HG03565 (cell line): ENCODE measurements at regions not wholly inside any gene's neighbourhood (a gene's known extent, or its start where the extent isn't known, plus 50 kb on each side); places are given as distances from the start of the nearest gene placed in this dataset.
"Not testable (repeated sequence)": the region's sequence is repeated elsewhere in the genome, so short reads cannot be mapped to it uniquely, and the experiment has no call there.

Experiments
- ATAC-seq: cut with Tn5 transposase; IDR thresholded peaks from one replicate; pipeline ENCODE4 v1.9.1; 2021; ENCODE audit warnings: mild to moderate bottlenecking, moderate library complexity; ENCODE audit not compliant: unreplicated experiment

DNA sequence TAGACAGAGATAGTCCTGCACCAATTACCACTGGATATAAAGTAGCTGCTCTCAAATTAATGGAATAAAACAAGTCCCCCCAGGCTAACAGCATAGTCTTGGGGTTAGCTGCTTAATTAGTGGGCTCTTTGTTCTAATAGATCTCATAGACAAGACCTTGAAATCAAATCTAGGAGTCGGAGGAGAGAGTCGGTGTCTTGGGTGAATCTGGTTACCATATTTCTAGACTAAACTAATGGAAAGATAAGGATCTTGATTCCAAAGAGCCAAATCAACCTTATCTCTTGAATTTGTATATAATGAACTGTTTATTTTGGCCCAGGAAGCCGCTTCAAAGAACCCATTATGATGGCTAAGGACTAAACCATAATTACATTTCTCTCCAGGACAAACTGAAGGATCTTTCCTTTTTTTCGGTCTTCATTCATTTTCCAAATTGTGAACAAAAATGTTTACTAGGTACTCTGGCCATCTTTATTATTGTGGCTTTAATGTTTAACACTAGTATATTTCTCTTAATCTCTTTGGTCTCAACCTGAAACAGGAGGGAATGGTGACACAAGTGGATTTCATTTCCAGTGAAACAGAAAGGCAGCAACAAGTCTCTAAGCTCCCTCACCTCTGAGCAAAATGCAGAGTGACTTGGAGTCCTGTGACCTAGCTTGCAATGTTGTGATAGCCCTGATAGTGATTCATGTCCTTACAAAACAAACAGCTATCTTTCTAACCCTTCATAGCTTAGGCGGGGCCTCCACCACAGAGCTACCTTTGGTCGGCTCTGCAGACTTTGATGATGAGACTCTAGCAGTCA is 137.9 kb upstream of the PARD3B start:
- ATAC-seq: no peak

DNA sequence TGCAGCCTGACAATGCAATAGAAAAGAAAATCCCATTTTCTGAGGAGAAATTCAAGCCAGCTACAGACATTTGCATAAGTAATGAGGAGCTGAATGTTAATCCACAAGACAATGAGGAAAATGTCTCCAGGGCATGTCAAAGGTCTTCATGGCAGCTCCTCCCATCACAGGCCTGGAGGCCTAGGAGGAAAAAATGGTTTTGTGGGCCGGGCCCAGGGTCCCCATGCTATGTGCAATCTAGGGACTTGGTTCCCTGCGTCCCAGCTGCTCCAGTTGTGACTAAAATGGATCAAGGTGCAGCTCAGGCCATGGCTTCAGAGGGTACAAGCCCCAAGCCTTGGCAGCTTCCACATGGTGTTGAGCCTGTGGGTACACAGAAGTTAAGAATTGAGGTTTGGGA is 132.5 kb upstream of the PARD3B start:
- ATAC-seq: not testable (repeated sequence)

DNA sequence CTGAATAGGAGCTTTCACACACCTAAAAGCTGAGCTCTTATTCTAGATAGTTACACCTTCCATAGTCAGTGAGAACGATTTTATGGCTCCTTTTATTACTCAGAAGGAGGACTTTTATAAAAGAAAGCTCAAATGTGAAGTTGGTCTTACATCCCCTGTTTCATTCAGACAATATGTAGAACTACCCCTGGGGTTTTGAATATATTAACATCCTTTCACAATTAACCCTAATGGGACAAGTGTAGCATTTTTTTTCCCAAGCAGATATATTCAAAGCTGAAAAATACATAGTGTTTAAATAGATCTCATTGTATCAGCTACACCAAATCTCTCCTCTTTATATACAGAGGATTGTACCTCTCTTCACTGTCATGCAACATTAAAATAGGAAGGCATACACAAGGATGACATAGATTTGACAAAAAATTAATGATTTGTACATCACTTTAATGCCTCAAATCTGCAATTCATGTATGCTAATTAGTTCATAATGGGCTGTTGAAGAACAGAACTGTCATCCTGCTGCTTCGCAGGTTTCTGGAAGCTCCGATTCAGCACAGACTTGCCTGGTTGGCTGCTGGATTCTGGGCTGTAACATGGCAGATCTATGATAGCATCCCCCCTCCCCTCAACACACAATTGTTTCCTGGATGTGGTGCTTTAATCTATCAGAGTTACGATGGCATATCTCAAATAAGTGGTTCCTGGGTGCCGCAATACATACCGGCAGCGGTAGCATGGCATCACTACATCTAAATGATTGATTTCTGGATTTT is 129.7 kb upstream of the PARD3B start:
- ATAC-seq: no peak

DNA sequence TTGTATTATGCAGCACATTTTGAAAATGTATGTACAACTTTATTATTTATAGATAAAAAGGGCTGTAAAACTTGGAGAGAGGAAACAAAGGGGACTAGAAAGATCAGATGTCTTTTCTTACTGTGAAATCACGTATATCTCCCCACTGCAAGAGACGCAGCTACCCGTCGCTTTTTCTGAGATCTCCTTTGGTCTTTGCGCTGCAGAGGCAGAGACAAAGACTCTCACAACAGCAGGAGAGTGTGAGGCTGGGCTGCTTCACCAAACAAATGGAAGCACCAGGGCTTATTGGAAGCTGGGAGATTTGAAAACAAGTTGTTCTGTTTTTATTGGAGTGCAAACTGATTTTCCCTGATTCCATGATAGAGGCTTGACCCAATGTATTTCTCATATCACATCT is 129.0 kb upstream of the PARD3B start:
- no peak for ATAC-seq

DNA sequence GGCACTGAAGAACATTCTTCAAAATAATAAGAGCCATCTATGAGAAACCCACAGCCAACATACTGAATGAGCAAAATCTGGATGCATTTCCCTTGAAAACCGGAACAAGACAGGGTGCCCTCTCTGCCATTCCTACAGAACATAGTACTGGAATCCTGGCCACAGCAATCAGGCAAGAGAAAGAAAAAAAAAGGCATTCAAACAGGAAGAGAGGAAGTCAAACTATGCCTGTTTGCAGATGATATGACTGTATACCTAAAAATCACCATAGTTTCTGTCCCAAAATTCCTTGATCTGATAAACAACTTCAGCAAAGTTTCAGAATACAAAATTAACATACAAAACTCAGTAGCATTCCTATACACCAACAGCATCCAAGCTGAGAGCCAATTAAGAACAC is 119.5 kb upstream of the PARD3B start:
- no peak for ATAC-seq

DNA sequence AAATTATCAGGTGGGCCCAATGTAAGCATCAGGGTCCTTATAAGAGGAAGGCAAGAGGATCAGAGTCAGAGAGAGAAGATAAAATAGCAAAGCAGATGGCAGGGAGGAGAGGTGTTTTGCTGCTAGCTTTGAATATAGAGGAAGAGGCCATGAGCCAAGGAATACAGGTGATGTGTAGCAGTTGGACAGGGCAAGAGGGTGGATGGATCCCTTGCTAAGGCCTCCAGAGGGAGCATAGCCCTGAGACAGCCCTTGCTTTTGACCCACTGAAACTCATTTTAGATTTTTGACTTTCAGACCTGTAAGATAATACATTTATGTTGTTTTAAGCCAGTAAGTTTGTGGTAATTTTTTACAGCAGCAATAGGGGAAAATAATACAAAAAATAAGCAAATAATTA is 116.6 kb upstream of the PARD3B start:
- no peak for ATAC-seq

DNA sequence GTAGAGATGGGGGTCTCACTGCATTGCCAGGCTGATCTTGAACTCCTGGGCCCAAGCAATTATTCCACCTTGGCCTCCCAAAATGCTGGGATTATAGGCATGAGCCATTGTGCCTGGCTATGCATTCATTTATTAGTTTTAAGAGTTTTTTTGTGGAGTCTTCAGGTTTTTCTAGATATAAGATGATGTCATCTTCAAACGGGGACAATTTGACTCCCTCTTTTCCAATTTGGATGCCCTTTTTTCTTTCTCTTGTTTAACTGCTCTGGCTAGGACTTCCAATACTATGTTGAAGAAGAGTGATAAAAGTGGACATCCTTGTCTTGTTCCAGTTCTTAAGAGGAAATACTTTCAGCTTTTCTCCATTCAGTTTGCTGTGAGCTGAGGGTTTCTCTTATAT is 113.7 kb upstream of the PARD3B start:
- ATAC-seq: no peak

DNA sequence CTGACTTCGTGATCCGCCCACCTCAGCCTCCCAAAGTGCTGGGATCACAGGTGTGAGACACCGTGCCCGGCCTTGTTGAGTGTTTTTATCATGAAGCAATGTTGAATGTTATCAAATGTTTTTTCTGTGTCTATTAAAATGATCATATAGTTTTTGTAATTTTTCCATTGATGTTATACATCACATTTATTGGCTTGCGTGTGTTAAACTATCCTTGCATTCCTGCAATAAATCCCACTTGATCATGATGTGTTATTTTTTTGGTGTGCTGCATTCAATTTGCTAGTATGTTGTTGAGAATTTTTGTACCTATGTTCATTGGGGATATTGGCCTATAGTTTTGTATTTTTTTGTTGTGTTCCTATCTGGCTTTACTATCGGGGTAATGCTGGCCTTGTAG is 113.1 kb upstream of the PARD3B start:
- no peak for ATAC-seq

DNA sequence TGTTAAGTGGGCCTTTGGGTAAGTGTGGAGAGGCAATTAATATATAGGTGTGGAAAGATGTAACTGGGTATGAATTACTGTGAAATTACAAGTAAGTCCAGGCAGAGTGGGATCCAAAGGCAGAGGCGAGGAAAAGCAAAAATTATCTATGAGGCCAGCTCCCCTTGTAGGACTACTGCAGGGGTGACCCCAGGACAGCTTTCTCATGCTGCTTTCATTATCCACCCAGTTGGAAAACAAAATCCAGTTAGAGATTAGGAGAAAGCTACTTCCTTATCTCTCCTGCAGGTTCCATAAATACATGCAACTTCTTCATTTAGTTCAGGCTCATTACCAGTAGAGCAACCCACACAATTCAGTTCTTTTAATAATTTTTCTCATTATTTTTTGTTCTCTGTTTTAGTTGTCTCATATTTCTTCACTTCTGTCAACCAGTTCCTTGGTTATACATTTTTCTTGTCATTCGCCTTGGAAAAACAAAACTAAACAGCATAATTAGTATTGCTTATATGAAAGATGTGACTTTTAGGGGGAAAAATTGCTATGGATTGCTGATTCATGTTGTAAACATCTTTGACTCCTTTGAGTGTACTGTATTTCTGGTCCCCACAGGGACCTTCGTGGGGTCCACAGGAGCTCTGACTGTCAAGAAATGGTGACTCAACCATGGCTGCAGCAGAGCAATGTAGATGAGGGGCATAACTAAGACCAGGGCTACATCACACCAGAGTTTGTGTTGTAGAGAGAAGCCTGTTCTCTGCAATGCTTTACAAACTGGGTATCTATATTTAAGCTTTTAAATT is 110.4 kb upstream of the PARD3B start:
- ATAC-seq: no peak

DNA sequence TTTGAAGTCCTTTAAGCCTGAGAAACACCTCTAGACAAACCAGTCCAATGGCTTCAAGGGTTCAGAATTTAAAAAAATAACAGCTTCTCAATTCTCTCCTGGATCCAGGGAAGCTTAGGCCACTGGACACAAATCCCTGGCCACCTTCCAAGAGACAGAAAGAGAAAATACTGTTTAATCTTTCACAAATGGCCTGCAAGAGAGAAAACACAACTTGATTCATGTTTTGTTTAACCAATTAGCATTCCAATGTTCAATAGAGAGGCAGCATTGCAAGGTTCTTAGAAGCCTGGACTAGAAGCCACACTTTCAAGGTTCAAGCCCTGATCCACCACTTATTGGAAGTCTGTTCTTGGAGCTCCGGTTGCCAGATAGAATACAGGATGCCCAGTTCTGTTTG is 109.0 kb upstream of the PARD3B start:
- ATAC-seq: no peak

DNA sequence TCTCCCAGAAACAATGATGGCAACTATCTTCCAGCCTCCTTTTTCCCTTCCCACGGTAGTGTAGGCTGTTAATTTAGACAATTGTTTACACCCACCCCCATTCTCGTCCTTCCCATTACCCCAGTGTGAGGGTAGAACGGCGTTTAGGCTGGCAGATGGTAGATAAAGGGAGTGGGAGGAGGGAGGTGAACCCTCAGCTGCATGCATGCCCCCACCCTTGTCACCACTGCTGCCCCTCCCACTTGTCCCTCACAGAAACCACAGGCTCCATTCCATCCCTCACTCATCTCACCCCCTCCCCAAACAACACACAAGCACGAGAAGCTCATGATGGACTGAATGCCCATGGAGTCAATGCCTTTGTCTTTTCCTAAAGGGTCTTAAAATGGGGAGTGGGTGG is 107.9 kb upstream of the PARD3B start:
- no peak for ATAC-seq

DNA sequence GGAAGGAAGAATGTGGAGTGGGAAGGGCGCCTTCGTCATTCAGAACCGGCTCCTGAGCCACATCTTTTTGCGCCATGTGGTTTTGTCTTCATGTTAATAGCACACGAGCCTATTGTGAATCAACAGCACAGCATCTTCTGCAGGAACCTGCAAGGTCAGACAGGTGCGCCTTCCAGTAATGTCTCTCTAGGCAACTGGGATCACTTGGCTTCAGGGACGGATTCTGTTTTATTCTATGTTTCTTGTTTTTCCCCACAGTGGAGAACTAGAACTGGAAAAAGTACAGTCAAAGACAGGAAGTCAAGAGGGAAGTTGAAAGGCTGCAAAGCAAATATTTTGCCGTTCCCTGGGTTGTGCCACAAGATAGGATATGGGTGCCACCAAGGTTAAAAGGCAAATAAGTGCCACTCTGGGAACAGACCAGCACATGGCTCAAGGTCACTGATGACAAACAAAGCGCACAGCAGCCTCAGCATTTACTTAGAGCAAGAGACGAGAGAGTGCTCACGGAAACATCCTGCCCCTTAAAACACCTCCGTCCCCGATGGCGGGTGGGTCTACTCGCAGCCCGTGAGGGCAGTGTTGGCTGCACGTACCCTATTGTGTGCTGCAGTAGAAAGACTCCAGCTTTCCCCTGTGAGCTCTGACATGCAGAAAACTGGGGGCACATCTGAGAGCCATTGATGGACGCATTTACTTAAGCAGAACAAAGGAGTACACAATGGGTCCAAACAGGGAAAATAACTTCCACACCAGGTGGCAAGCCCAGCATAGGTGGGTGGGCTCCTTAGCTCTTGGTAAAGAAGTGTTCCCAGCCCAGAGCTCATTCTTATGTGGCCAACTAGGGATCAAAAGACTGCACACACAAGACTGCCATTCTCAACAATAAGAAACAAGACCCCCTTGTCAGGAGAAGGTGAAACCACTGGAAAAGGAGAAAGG is 107.2 kb upstream of the PARD3B start:
- no peak for ATAC-seq

DNA sequence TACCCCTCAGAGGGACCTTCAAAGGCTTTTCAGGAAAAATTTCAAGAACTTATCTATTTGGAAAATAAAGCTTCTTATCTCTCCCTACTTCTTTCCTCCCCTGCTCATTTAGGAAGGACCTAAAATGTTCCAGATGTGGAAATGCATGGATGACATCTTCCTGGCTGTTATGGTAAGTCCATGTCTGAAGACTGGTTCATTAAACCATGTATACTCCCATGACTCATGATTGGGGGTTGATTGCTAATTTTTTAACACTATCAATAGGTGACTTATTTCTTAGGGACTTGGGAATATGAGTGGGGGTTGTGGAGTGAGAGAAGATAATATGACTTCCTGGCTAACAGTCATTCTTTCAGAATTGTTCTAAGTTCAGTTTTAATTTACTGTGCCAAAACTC is 104.0 kb upstream of the PARD3B start:
- no peak for ATAC-seq

DNA sequence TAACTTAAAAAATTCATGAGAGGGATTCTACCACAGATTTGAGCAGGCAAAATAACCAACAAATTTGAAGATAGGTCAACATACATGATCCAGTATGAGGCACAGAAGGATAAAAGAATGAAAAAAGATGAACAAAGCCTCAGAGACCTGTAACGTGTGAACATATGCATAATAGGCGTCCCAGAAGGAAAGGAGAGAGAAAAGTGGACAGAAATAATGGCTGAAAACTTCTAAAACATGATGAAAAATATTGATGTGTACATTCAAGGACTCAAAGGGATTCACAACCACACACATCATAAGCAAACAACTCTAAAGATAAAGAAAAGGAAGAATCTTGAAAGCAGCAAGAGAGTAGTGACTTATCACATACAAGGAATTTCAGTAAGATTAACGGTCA is 100.1 kb upstream of the PARD3B start:
- no peak for ATAC-seq

DNA sequence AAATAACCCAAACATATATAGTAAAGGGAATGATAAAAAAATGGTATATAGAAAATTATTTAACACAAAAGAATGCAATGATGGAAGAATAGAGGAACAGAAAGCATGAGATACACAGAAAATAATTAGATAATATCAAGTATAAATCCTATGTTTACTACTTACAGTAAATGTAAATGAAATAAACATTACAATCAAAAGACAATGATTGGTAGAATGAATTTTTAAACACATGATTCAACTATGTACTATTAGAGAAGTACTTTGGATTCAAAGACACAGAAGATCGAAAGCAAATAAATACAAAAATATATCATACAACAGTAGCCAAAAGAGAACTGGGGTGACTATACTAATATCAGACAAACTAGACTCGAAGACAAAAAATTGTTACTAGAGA is 97.6 kb upstream of the PARD3B start:
- no peak for ATAC-seq

DNA sequence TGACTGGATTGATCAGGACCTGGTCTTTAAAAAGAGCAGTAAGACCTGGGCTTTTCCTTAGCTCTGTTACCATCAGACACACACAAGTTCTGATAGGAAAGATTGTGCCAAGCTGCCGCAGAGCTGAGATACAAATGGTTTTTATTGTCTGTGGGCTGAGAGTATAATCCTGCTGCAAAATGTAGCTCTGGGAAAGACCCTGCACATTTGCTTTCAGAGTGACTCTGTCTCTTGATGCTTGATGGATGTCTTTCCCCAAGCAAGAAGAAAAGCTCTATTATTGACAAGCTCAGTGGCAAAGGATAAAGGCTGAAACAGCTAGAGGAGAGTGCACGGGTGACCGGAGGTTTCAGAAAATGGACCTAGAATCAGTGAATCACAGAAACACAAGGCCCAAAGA is 95.3 kb upstream of the PARD3B start:
- no peak for ATAC-seq

DNA sequence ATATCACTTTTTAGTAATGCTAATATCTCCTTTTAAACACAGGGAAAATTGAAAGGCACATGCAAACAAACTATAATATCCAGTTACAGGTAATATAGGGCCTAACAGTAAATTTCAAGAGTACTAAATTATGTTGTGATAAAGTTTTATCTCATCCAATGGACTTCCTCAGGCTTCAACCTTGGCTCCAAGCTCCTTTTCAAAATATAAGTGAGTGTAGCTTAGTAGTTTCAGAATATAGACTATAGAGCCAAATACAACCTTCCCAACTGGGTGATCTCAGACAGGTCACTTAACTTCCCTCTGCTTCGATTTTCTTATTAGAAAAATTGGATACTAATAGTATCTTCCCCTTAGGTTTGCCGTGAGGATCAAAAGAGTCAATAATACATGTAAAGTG is 93.5 kb upstream of the PARD3B start:
- no peak for ATAC-seq

DNA sequence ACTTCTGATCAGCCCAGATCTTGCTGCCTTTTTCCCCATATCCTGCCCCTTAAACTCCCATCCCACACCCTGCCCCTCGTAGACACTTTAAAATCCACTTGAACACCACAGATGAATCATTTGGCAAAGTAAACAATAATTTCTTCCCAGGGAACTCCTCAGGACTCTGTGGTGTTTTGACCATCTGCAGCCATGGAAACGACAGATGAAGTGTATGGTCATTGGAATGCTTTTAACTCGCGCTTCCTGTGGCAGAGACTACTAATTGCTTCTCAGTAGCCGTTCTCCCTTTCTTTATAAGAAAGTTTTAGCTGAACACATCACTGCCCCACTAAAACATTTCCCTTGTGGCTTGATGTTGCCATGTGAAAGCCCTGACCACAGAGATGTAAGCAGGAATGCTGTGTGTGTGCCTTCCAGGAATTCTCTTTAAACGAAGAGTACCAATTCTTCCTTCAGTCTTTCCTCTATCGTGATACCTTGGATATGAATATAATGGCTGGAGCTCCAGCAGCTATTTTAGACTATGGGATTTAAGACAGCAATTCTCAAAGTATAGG is 92.7 kb upstream of the PARD3B start:
- ATAC-seq: no peak

DNA sequence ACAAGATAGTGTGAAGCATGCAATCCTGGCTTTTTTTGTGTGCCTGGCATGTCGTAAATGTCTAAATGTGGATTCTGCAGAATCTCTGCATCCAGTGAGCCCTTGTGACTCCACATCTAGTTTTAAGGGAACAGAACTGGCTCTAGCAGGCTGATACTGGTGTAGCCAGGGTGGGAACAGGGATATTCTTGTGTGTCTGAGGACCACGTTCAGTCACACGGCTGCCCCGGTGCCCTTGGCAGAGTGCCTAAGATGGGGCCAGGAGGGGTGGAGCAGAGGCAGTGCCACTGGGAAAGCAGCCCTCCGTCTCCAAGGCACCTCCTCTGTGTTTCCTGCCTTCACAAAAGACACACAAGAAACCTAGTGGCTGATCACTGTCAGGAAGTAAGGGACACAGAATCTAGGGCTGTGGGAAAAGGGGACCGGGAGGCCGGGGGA is 91.5 kb upstream of the PARD3B start:
- ATAC-seq: no peak

DNA sequence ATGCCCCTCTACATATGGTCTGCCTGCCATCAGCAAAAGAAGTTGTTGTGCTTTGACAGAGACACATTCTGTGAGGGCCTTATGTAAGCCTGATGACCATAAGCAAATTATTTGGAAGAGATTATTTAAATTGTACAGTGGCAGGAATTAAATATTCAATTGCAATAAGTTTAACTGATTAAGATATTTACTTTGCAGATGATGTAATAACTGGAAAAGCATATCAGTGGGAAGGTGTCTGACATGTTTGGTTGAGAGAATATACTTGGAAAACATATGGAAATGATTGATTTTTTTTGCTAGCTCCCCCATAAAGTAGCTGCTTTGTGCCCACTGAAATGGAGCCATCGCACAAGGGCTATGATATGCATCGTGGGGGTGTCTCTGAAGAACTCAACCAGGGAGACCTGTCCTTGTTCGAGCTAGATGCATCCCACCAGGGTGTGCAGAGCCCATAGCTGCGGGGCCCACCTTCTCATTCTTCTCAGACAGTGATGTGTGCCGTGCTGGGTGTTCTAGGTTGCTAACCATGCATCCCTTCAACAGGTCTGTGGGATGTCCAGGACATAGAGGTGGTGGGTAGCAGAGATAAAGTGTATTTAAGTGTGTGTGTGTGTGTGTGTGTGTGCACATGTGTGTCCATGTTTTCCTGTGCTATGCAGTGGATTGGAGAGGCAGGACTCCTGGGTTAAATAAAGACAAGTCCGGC is 90.4 kb upstream of the PARD3B start:
- no peak for ATAC-seq
